NCI-H2171 (cell line): ENCODE measurements at regions not wholly inside any gene's neighbourhood (a gene's known extent, or its start where the extent isn't known, plus 50 kb on each side); places are given as distances from the start of the nearest gene placed in this dataset.

Experiments
- DNase-seq: peaks from one replicate; lab custom pipeline; 2025; lab: John Stamatoyannopoulos, UW

- no peak for DNase-seq
These were observed 545.9 kb upstream of the RIOK2 start for GRCh38 chr5:97728920-97729319.

DNA sequence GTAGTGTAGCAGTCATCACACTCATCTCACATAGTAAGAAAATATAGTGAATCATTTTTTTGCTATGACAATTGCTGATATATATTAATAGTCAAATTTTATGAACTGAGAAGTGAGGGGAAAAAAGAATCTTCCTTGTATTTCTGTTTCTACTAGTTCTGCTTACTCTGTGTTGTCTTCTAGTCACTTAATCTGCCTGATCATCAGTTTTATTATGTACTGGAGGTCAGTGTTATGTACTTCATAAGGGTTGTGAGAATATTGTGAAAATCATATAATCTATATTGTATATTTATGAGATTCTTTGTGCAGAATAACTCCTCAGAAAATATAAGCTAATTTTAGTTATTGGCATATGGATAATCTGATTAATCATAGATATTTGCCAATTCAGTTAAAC, 546.9 kb upstream of the RIOK2 start:
- no peak for DNase-seq

- no peak for DNase-seq
These were observed 552.2 kb upstream of the RIOK2 start for GRCh38 chr5:97735209-97735608.

DNA sequence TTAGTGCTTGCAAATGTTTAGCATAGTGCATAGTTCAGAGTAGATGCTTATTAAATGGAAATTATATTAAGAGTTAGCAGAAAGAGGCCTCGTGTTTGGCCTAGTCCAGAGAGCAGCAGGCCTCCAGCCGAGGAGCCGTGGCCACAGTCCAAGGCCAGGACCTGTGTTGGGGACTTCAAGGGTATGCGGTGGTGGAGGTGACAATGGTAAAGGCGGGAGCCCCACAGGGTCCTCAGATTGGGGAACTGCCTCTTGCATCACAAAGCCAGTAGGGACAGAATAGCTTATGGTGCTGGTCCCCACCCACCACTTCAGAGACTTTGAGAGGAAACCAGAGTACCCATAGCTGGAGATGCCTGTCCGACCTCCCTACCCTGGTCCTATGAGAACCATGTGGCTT, 554.6 kb upstream of the RIOK2 start:
- DNase-seq = no peak

GRCh38 chr5:97745817-97746216, 562.8 kb upstream of the RIOK2 start:
- DNase-seq = no peak

- DNase-seq = no peak
These were observed 567.5 kb upstream of the RIOK2 start for GRCh38 chr5:97750576-97750975.

GRCh38 chr5:97751540-97751939, 568.5 kb upstream of the RIOK2 start:
- DNase-seq = no peak

DNA sequence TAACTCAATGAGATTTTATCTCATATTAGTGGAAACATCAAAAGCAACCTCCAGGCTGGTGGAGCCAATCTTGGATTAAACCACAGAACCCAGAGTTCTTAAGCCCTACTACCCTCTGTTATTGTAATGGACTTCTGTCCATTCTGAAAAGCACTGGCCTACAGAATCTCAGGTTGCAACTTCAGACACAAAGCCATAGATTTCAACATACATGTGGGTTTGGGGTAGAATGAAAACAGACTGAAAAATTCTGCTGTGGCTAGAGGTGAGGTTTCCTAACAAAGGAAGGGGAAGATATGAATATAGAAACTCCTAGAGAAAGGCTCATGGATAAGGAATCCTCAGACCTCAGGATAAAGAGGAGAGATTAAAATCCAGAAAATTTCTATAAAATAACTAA, 569.8 kb upstream of the RIOK2 start:
- no peak for DNase-seq

- no peak for DNase-seq
These were observed 579.4 kb upstream of the RIOK2 start for GRCh38 chr5:97762483-97762882.

DNA sequence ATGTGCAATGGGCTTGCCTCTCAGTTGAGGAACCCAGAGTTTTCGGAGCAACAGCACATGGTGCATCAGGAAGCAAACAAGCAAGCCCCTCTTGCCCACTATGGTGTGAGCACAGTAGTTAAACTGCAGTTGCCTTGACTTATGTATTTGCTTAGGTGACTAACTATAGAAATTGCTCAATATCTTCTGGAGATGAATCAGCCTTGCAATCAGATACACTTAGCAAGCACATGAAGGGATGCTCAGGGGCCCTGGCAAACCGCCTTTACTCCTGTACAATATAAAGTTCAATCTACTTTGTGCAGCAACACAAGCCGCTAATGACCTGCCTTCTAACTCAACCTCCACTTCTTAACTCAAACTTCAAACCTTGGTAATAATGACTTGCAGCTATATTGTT, 581.7 kb upstream of the RIOK2 start:
- DNase-seq = no peak

DNA sequence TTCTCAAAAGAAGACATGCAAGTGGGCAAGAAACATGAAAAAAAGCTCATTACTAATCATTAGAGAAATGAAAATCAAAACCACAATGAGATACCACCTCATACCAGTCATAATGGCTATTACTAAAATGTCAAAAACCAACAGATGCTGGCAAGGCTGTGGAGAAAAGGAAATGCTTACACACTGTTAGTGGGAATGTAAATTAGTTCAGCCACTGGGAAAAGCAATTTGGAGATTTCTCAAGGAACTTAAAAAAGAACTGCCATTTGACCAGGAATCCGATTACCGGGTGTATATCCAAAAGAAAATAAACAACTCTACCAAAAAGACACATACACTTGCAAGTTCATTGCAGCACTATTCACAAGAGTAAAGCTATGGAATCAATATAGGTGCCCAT, 595.4 kb upstream of the RIOK2 start:
- no peak for DNase-seq

DNA sequence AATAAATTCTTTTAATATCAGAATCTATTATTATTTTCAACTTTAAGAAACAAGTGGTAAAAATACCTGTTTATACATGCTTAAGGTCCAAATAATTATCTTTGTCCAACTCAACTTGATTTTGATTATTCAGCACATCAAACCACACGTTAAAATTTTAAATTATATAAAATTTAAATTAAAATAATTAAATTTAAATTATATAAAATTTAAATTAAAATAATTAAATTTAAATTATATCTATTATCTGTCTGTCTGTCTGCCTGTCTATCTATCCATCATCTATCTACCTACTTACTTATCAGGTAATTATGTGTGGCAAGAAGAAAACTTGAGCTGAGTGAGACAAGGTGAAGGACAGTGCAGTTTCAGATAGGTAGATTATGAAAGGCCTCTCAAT, 605.3 kb upstream of the RIOK2 start:
- DNase-seq = no peak

GRCh38 chr5:97797994-97798451, 615.0 kb upstream of the RIOK2 start:
- no peak for DNase-seq

GRCh38 chr5:97801461-97801860, 618.4 kb upstream of the RIOK2 start:
- DNase-seq = no peak

DNA sequence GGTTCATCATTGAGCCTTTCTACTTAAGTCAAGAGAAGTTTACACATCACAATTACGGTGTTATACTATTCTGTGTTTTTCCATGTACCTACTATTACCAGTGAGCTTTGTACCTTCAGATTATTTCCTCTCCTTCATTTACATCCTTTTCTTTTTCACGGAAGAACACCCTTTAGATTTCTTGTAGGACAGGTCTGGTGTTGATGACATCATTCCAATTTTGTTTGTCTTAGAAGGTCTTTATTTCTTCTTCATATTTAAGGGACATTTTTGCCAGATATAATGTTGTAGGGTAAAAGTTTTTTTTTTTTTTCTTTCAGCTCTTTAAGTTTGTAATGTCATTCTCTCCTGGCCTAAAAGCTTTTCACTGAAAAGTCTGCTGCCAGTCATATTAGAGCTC, 637.1 kb upstream of the RIOK2 start:
- no peak for DNase-seq

GRCh38 chr5:97832645-97833296, 649.7 kb upstream of the RIOK2 start:
- DNase-seq = no peak

DNA sequence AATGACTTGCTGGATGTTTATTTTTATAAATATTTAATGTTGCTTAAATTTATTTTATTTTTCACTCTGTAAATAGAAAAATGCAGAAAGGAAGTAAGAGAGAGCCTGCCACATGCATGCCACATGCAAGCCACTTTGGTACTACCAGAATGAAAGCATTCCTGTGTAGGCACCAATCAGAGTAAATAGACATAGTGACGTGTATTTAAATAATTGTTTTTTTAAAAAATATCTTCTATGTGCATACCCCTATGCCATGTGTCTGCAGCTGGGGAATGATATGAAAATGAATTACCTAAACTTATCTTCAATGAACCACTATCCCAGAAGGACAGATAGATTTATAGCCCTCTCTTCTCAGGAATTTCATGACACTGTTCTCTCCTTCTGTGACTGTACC, 651.5 kb upstream of the RIOK2 start:
- DNase-seq = no peak

- DNase-seq = no peak
These were observed 652.1 kb upstream of the RIOK2 start for GRCh38 chr5:97835112-97835511.

DNA sequence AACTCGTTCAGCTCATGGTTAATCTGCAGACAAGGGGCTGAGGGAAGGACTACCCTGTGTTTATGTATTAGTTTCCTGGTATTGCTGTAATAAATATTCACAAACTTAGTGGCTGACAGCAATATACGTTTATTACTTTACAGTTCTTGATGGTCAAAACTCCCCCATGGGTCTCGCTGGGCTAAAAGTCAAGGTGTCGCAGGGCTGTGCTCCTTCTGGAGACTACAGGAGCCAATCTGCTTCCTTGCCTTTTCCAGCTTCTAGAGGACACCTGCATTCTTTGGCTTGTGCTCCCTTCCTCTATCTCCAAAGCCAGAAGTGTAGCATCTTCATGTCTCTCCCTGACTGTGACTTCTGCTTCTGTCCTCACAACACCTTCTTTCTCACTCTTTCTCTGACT, 653.8 kb upstream of the RIOK2 start:
- no peak for DNase-seq

DNA sequence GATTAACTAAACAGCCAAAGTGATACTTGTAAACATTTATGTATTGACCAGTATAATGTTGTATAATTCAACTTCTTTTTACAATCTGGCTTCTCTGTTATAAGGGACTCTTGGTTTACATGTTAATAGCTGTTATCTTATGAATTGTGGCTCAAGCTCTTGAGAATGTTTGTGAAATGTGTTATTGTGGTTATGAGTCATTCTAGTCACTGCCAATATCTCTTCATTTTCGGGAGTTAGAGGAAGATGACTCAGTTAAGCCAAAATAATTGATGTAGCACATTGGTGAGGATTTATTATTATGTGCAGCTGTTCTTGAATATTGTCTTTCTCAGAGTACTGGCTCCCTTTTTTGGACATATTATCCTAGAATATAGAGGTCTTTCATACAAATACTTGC, 655.2 kb upstream of the RIOK2 start:
- no peak for DNase-seq

GRCh38 chr5:97839341-97840086, 656.5 kb upstream of the RIOK2 start:
- no peak for DNase-seq

DNA sequence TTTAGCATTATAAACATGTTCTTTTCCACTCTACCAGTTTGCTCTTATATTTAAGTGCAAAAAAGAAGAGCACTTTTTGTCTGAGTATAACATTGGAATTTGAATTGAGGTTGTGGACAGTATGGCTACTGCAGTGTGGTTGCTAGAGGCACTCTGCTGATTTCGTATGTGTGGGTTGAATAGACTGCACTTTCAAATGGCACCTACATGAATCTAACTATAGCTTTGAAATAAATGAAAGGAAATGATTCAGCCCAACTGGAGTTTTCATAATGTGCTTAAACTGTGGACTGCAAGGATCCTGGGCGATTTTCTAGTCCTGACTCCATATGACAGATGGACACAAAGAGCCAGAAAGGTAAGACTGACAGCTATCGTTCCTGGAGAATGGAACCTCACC, 657.6 kb upstream of the RIOK2 start:
- no peak for DNase-seq

- no peak for DNase-seq
These were observed 659.6 kb upstream of the RIOK2 start for GRCh38 chr5:97842687-97843086.

- no peak for DNase-seq
These were observed 661.8 kb upstream of the RIOK2 start for GRCh38 chr5:97844797-97845196.
